ENCODE measurements at regions not wholly inside any gene's neighbourhood (a gene's known extent, or its start where the extent isn't known, plus 50 kb on each side); places are given as distances from the start of the nearest gene placed in this dataset.
"Not testable (repeated sequence)": the region's sequence is repeated elsewhere in the genome, so short reads cannot be mapped to it uniquely, and the experiment has no call there.

- TF ChIP-seq CTCF, EP300 (IDR thresholded peaks at IDR 0.05): not testable (repeated sequence)
Observed at GRCh38 chr12:31223640-31224039, 102.3 kb downstream of the SINHCAF start.

All from stomach (tissue), 4 donors.